ENCODE measurements at regions not wholly inside any gene's neighbourhood (a gene's known extent, or its start where the extent isn't known, plus 50 kb on each side); places are given as distances from the start of the nearest gene placed in this dataset.

DNA sequence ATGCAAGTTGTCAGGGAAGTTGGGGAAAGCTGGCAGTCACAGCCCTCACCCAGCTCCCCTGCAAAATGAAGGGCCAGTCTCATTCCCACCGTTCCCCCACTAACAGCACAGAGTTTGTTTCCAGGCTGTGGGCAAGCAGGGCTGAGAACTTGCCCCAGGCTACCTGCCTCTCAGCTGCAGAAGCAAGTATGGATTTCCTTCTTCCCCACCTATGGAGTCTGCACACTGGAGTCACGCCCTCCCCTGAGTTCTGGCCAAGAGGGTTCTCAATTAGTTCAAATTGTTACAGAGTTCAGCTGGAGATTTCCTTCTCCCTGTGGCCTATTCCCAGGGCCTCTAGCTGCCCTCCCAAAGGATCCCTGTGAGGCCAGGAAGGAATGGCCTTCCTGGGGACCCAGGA, 90.1 kb upstream of the ATP11B start:
- TF ChIP-seq EZH2 (IDR thresholded peaks at IDR 0.05; ENCODE audit: borderline replicate concordance, low read depth, low read length, poor library complexity, severe bottlenecking) = no peak
- TF ChIP-seq, protein P1, sequence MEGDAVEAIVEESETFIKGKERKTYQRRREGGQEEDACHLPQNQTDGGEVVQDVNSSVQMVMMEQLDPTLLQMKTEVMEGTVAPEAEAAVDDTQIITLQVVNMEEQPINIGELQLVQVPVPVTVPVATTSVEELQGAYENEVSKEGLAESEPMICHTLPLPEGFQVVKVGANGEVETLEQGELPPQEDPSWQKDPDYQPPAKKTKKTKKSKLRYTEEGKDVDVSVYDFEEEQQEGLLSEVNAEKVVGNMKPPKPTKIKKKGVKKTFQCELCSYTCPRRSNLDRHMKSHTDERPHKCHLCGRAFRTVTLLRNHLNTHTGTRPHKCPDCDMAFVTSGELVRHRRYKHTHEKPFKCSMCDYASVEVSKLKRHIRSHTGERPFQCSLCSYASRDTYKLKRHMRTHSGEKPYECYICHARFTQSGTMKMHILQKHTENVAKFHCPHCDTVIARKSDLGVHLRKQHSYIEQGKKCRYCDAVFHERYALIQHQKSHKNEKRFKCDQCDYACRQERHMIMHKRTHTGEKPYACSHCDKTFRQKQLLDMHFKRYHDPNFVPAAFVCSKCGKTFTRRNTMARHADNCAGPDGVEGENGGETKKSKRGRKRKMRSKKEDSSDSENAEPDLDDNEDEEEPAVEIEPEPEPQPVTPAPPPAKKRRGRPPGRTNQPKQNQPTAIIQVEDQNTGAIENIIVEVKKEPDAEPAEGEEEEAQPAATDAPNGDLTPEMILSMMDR (conservative IDR thresholded peaks at IDR 0.05; ENCODE audit: low read depth, low read length) = no peak
